A549 (cell line): ENCODE measurements at regions not wholly inside any gene's neighbourhood (a gene's known extent, or its start where the extent isn't known, plus 50 kb on each side); places are given as distances from the start of the nearest gene placed in this dataset.

Source experiments
- ATAC-seq, 2 experiments: fragments of 200-7000 bp in 1 of 2; fragments of >200 bp in 1 of 2; cut with Nextera tagmentation in 1 of 2; cut with Tn5 transposase in 1 of 2; 3 replicates each; pipeline versions ENCODE4 v1.8.0 to v1.9.1; 2018 to 2020; ENCODE audit warnings: mild to moderate bottlenecking in 1 of 2, moderate library complexity in 1 of 2
- CTCF ChIA-PET: fragments of 300-600 bp; sonication (Branson Sonifier 250); formaldehyde crosslinking; extraction: SDS; loops from one replicate; lab custom pipeline; 2021; ENCODE audit warnings: antibody characterized with exemption, inconsistent platforms; lab: Yijun Ruan, JAX
- POLR2A ChIA-PET: fragments of 350-600 bp; formaldehyde crosslinking; extraction: SDS; loops from one replicate; lab custom pipeline; 2021; ENCODE audit warnings: antibody characterized with exemption, inconsistent platforms; lab: Yijun Ruan, JAX
- DNase-seq, 2 experiments: peaks; one replicate each; pipeline versions ENCODE4 v3.0.0 to v3.0.0-alpha.2; 2011 to 2016; ENCODE audit warnings: low read depth in 1 of 2, low spot score in 1 of 2
- FAIRE-seq: peaks from 2 replicates; lab custom pipeline; 2011; peaks lifted over from hg19 to GRCh38; lab: Jason Lieb, UNC
- H3K27ac ChIP-seq, 2 experiments: fragments of >200 bp; sonication (Bioruptor Twin); formaldehyde crosslinking; 3 replicates each; pipeline ENCODE4 v1.5.1; 2016 to 2017
- H3K4me1 ChIP-seq: fragments of >200 bp; sonication (Bioruptor Twin); formaldehyde crosslinking; 3 replicates; pipeline ENCODE4 v1.6.1; 2016
- H3K4me2 ChIP-seq: fragments of >200 bp; sonication (Bioruptor Twin); formaldehyde crosslinking; 3 replicates; pipeline ENCODE4 v1.6.1; 2016
- H3K4me3 ChIP-seq: fragments of >200 bp; sonication (Bioruptor Twin); formaldehyde crosslinking; 3 replicates; pipeline ENCODE4 v1.5.1; 2016
- H3K9me3 ChIP-seq: fragments of >200 bp; sonication (Bioruptor Twin); formaldehyde crosslinking; 3 replicates; pipeline ENCODE4 v1.6.1; 2016
- ATOH8 ChIP-seq: fragments of 250-450 bp; sonication (Bioruptor Pico); IDR thresholded peaks from 2 replicates; pipeline ENCODE4 v1.5.0; 2020; ENCODE audit warnings: low read depth, mild to moderate bottlenecking, moderate library complexity
- CBX8 ChIP-seq: fragments of 200-600 bp; sonication (generic); IDR thresholded peaks from 2 replicates; pipeline ENCODE4 v1.6.1; 2016
- CEBPB ChIP-seq, 2 experiments: fragments of >200 bp in 1 of 2; sonication (Bioruptor Twin) in 1 of 2; formaldehyde crosslinking in 1 of 2; IDR thresholded peaks; 2 replicates each; pipeline ENCODE4 v1.6.1; 2012 to 2016
- ELK1 ChIP-seq: fragments of 150-350 bp; IDR thresholded peaks from 2 replicates; pipeline ENCODE4 v1.6.1; 2014; ENCODE audit warnings: low read depth, mild to moderate bottlenecking, low read length
- EP300 ChIP-seq, 2 experiments: fragments of >200 bp; sonication (Bioruptor Twin); formaldehyde crosslinking; IDR thresholded peaks; 2 replicates in 1 of 2; 3 replicates in 1 of 2; pipeline ENCODE4 v1.6.1; 2016 to 2017
- FOSB ChIP-seq: fragments of 250-450 bp; sonication (Bioruptor Pico); IDR thresholded peaks from 2 replicates; pipeline ENCODE4 v1.5.0; 2020; ENCODE audit warnings: mild to moderate bottlenecking, moderate library complexity
- FOXS1 ChIP-seq: fragments of 250-450 bp; sonication (Bioruptor Pico); IDR thresholded peaks from 2 replicates; pipeline ENCODE4 v1.5.0; 2020; ENCODE audit warnings: mild to moderate bottlenecking, moderate library complexity
- JUNB ChIP-seq: fragments of >200 bp; sonication (Bioruptor Twin); formaldehyde crosslinking; IDR thresholded peaks from 2 replicates; pipeline ENCODE4 v1.6.1; 2016
- MAX ChIP-seq: IDR thresholded peaks from 2 replicates; pipeline ENCODE4 v1.6.1; 2012
- NPAS2 ChIP-seq: fragments of 250-450 bp; sonication (Bioruptor Pico); IDR thresholded peaks from 2 replicates; pipeline ENCODE4 v1.8.0; 2022; ENCODE audit warnings: mild to moderate bottlenecking, moderate library complexity, borderline replicate concordance
- PHF8 ChIP-seq: fragments of 200-600 bp; sonication (generic); IDR thresholded peaks from 2 replicates; pipeline ENCODE4 v1.6.1; 2016; ENCODE audit warnings: low read depth, mild to moderate bottlenecking, antibody characterized with exemption, moderate library complexity, borderline replicate concordance
- POLR2A ChIP-seq: IDR thresholded peaks from 2 replicates; pipeline ENCODE4 v1.6.1; 2012; ENCODE audit warnings: mild to moderate bottlenecking, low read length
- RCOR1 ChIP-seq: fragments of 150-350 bp; IDR thresholded peaks from 2 replicates; pipeline ENCODE4 v1.6.1; 2014; ENCODE audit warnings: antibody characterized with exemption, low read length, low read depth
- REST ChIP-seq: fragments of 200-600 bp; sonication (generic); IDR thresholded peaks from 2 replicates; pipeline ENCODE4 v1.6.1; 2016; ENCODE audit warnings: antibody characterized with exemption, mild to moderate bottlenecking, moderate library complexity
- RNF2 ChIP-seq: fragments of 200-600 bp; sonication (generic); IDR thresholded peaks from 2 replicates; pipeline ENCODE4 v1.6.1; 2016; ENCODE audit warnings: low read depth, mild to moderate bottlenecking, antibody characterized with exemption, moderate library complexity, borderline replicate concordance
- SREBF2 ChIP-seq: fragments of 450-650 bp; IDR thresholded peaks from 2 replicates; pipeline ENCODE4 v1.6.1; 2014; ENCODE audit warnings: mild to moderate bottlenecking, moderate library complexity
- TP53 ChIP-seq: fragments of 250-450 bp; sonication (Bioruptor Pico); IDR thresholded peaks from 2 replicates; pipeline ENCODE4 v1.5.0; 2021; ENCODE audit warnings: mild to moderate bottlenecking, moderate library complexity
- USF2 ChIP-seq: fragments of 450-650 bp; IDR thresholded peaks from 2 replicates; pipeline ENCODE4 v1.6.1; 2014; ENCODE audit warnings: antibody characterized with exemption
- ZC3H11A ChIP-seq: fragments of 450-650 bp; IDR thresholded peaks from 2 replicates; pipeline ENCODE4 v1.6.1; 2014; ENCODE audit warnings: antibody characterized with exemption, mild to moderate bottlenecking
- WGBS: methylation state at CpG from one replicate; pipeline ENCODE4 v1.1.6; 2017; ENCODE audit errors: missing lambda C conversion rate; 5-methylcytosine and 5-hydroxymethylcytosine counted together

- FAIRE-seq (no peak), ATAC-seq (no peak), DNase-seq (no peak)
- POLR2A ChIA-PET, result no interaction called here
- CTCF ChIA-PET, result no interaction called here
- WGBS, result 76% methylated on average over 4 of the region's 4 CpGs
- Histone ChIP-seq H3K4me2 (no peak overlapping the region), H3K4me3 (no peak overlapping the region), H3K4me1 (no peaks in the 10 kb centered on the region), H3K9me3 (no peaks in the 10 kb centered on the region), H3K27ac (no peak overlapping the region)
- no peak for TF ChIP-seq NPAS2
- no peak for TF ChIP-seq MAX
- TF ChIP-seq SREBF2, result no peak
- TF ChIP-seq CBX8, result no peak
Measured at GRCh38 chr11:95519912-95520311, 269.7 kb downstream of the FAM76B start.

GRCh38 chr11:95517453-95517852 lies 272.1 kb downstream of the FAM76B start:
- Histone ChIP-seq H3K27ac (no peak overlapping the region), H3K4me1 (peaks cover 9% of the 10 kb centered on the region; the same call in 2 of the 3 replicates)
- DNase-seq (no peak), ATAC-seq (no peak)
- CTCF ChIA-PET, result interaction anchor here (1.1 kb wide), 1 partner anchor 10 kb away, joined by 3 read pairs; no protein-coding TSS in a partner anchor
- TF ChIP-seq USF2 (no peak), ZC3H11A (no peak), RNF2 (no peak), ELK1 (no peak), NPAS2 (no peak), FOSB (CRISPR knock-in tag) (no peak), EP300 (IDR thresholded peaks at IDR 0.05) (no peak), PHF8 (no peak), REST (no peak), ATOH8 (CRISPR knock-in tag) (no peak), CEBPB (IDR thresholded peaks at IDR 0.05) (no peak), JUNB (no peak), TP53 (no peak), FOXS1 (CRISPR knock-in tag) (no peak), POLR2A (no peak), RCOR1 (no peak)
- TF ChIP-seq, all 56 proteins: peak for 0
- WGBS, result 54% methylated on average over 1 of the region's 1 CpG
- H3K4me3 ChIP-seq, result no peak overlapping the region
- no peak overlapping the region for H3K4me2 ChIP-seq
- FAIRE-seq, result no peak
- no peaks in the 10 kb centered on the region for H3K9me3 ChIP-seq
- POLR2A ChIA-PET, result no interaction called here
